Activated CD4-positive, alpha-beta T cell treated with anti-CD3 and anti-CD28 coated beads, Interleukin-2, amount 50 U/mL, for 16 hours (primary cell): ENCODE measurements at regions not wholly inside any gene's neighbourhood (a gene's known extent, or its start where the extent isn't known, plus 50 kb on each side); places are given as distances from the start of the nearest gene placed in this dataset.
A peak's percentile ranks its signal among the peaks of the same experiment; 100 is the strongest.

ENCODE experiments used
- DNase-seq: peaks from one replicate; pipeline ENCODE4 v3.0.0-alpha.2; 2020

GRCh38 chr9:20191228-20191840 is 402.5 kb upstream of the SLC24A2 start:
- DNase-seq = no peak

DNA sequence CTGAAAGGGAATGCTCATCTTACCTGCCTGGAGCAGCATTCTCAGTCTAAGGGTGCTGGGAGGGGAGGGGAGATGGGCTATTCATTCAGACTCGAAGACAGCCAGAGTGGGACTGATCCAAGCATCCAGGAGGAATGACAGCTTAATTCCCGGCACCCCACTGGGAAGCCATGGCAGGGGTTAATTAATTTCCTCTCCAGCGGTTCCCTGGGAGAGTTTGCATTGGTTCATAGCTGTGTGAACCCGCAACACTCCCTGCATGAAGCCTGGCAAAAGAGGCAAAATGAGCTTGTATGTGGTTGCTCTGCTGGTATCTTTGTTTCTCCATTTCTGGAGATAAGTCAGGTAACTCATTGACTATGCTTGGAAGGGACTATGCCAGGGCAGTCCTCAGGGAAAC is 401.0 kb upstream of the SLC24A2 start:
- DNase-seq = no peak

DNA sequence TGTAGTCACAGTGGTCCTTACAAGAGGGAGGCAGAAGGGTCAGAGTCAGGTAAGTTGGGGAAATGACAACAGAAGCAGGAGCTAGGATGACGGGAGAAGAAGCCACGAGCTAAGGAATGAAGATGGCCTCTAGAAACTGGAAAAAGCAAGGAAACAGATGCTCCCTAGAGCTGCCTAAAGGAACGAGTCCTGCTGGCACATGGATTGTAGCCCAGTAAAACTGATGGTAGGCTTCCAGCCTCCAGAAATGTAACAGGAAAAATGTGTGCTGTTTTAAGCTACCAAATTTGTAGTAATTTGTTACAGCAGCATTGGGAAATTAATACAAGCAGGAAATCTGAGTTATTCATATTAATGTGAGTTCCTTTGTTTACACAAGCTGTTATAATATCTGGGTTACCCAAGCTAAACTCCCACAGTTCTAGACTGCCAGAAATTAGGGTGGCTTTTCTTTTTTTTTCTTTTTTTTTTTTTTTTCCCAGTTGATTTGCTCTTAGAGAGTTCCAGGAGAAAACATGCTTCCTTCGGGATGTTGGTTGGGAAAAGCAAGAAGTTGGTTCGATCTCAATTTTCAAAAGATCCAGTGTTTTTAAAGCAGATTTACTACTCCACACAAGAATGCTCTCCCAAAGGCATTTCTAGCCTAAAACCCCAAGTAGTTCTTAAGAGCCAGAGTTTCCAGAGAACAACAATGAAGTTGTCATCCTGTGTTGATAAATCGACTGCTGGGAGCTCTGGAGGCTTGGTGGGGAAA is 400.0 kb upstream of the SLC24A2 start:
- no peak for DNase-seq

- DNase-seq = no peak
Measured at GRCh38 chr9:20187318-20187717, 398.5 kb upstream of the SLC24A2 start.

DNA sequence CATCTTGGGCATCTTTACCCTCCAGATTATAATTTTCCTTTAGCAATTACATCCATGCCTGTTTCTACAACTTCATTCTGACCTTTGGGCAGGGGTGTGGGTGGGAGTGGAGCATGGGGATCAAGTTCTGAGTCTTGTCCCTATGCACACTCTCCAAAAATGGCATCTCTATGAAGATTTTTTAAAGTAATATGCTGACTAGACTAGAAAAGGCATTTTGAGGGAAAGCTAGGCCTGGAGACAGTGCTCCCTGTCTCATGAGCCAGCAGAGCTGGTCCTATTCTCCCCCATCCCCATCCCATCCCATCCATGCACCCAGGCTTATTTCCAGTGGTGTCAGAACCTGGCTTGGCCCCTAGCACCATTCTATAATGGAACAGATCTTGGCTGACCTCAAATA is 398.0 kb upstream of the SLC24A2 start:
- no peak for DNase-seq

DNA sequence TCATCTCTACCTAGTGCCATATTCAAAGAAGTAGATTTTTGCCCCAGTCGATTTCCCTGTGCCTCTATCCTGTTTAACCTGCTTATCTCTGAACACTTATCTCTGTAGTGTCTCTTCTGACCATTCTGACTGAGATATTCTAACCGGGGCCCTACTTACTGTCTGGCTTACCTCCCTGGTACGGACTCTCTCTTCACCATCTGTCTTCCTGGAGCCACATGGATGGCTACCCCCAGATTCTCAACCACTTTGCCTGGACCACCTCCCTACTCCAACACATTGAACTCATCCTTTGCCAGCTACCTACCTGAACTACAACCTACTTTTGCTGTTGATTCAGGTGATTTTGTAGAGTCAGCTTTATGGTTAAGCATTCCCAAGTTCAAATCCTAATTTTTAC is 397.4 kb upstream of the SLC24A2 start:
- no peak for DNase-seq

DNA sequence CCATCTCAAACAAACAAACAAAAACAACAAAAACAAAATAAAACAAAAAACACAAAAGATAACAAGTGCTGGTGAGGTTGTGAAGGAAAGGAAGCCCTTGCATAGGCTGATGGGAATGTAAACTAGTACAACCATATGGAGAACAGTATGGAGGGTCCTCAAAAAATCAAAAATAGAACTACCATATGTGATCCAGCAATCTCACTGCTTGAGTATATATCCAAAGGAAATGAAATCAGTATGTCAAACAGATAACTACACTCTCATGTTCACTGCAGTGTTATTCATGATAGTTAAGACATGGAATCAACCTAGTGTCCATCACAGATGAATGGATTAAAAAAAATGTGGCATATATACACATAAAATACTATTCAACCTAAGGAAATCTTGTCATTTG is 395.7 kb upstream of the SLC24A2 start:
- no peak for DNase-seq

- no peak for DNase-seq
Measured at GRCh38 chr9:20178679-20179078, 389.8 kb upstream of the SLC24A2 start.

GRCh38 chr9:20178197-20178596 is 389.4 kb upstream of the SLC24A2 start:
- no peak for DNase-seq

DNA sequence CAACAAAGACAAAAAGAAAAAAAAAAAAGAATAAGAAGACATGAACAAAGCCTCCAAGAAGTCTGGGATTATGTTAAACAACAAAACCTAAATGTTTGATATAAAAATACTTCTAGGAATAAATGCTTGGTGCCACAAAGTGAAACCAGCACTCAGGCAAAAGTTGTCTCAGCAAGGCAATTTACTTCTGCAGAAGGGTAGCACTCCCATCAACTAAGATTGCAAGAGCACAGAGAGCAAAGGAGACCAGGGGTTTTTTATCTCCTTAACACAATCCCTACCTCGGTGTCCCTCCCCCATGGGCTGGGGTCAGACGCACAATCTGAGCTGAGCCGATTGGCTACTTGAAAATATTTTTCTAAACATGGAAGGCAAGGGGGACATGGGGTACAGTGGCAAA is 381.3 kb upstream of the SLC24A2 start:
- no peak for DNase-seq

DNA sequence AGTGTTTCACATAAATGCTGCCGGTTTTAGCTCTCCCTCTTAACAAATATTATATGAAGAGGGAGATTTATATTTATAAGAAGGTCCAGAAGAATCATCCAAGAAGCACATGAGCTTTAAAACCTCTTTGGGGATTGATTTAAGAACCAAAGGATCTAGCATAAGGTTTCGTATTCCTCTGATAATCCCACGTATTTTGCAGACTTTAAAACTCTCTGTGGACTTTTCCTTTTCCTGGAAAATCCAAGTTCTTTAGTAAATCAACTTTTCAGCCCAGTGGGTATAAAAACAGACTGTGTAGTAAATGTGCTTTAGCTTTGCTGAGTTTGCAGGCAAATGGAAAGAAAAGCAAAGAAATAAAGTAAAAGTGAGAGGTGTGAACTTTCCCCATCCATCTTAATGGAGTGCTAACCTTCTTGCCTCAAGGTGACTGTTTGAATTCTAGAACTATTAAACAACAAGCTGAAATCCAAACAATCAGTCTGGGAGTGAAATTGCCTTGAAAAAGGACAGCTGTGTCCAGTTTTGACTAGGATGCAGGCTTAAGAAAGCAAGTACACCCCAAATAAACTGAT is 363.4 kb upstream of the SLC24A2 start:
- DNase-seq = no peak

- DNase-seq = no peak
Measured at GRCh38 chr9:20148416-20148815, 359.6 kb upstream of the SLC24A2 start.

GRCh38 chr9:20144197-20144596 is 355.4 kb upstream of the SLC24A2 start:
- DNase-seq = peak; percentile 2

GRCh38 chr9:20139763-20140290 is 351.0 kb upstream of the SLC24A2 start:
- no peak for DNase-seq

- no peak for DNase-seq
Measured at GRCh38 chr9:20138841-20139240, 350.0 kb upstream of the SLC24A2 start.

- no peak for DNase-seq
Measured at GRCh38 chr9:20138116-20138515, 349.3 kb upstream of the SLC24A2 start.

DNA sequence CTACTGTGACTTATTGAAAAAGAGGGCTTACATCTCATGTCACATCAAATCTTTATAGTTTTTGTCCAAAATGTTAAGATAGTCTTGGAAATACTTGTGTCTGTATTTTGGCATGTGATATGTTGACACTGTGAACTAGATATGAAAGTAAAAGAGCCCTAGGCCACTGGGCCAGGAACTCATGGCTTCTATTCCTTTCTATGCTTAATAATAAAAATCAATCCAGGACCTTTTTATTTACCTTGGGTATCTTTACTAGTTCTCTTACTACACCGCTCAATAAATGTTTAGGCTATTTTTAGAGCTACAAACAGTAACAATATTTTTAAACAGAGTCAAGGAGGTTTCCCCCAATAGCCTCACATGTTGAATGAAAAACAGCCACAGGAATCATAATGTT is 348.6 kb upstream of the SLC24A2 start:
- no peak for DNase-seq

- DNase-seq = no peak
Measured at GRCh38 chr9:20135119-20135697, 346.4 kb upstream of the SLC24A2 start.

DNA sequence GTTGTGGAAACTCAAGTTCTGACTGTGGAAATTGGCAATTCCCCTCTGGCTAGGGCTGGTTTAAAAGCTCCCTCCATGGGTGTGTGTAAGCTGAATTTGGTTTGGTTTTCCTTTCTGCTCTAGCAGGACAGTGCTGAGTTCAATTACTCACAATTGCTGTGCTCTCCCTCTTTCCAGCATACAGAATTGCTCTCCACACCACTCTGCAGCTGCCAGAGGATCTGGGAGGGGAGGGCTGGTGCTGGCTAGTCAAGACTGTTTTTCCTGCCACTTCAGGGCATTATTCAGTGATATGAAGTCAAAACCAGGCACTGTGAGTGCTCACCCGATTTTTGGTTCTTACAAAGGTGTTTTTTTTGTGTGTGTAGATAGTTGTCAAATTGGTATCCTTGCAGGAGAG is 336.9 kb upstream of the SLC24A2 start:
- no peak for DNase-seq

- no peak for DNase-seq
Measured at GRCh38 chr9:20119566-20119965, 330.7 kb upstream of the SLC24A2 start.

DNA sequence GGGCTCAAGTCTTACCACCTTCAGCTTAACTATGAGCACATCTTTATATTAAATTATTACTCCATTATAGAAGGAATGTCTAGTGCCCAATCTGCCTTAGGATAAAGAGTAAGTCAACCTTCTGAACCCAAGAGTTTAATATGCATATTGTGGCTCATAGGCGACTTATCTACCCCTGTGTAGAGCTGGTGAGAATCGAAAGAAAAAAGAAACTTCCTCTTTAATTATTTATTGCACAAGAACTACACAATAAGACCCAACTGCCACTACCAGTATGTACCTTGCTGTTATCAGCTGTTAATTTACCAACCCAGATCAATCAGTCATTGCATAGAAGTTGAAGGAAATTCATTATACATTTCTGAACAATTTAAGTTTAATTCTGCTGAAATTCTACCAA is 329.1 kb upstream of the SLC24A2 start:
- no peak for DNase-seq

DNA sequence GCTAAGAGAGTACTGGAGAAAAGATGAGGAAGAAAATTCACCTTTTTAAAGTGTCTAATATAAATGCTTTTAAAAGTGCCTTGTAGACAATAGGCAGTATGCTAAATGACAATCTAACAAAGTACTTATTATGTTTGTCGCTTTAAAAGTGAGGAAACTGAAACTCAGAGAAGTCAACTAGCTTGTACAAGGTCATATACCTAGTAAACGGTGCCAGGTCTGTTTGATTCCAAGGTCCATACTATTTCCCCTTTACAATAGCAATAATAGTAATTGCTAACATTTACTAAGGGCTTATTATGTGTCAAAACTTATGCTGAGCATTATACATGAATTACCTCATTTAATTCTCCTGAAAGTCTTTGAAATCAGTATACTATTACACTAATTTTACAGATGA is 328.6 kb upstream of the SLC24A2 start:
- DNase-seq = no peak

DNA sequence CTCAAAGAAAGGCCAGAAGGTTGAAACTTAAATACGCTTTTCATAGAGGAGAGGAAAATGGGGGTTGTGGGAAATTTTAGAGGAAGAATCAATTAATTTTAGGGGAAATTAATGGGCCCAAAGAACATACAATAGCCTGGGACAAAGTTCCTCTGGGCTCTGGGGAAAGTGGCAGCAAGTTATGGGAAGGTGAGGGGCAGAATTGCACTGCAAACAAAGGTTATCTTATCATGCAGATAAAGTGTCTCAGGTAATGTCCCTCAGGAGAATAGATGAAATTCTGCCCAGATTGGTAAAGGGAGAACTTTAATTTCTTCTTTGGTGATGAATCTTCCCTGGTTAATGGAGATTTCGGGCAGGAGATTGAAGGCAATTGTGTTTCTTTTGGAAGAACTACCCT is 326.1 kb upstream of the SLC24A2 start:
- DNase-seq = no peak

GRCh38 chr9:20112205-20112783 is 323.5 kb upstream of the SLC24A2 start:
- DNase-seq = no peak
